RPMI8226 (cell line): ENCODE measurements at regions not wholly inside any gene's neighbourhood (a gene's known extent, or its start where the extent isn't known, plus 50 kb on each side); places are given as distances from the start of the nearest gene placed in this dataset.
"Not testable (repeated sequence)": the region's sequence is repeated elsewhere in the genome, so short reads cannot be mapped to it uniquely, and the experiment has no call there.

Source experiments
- DNase-seq: peaks from one replicate; pipeline ENCODE4 v3.0.0-alpha.2; 2015

- no peak for DNase-seq
These were observed 63.8 kb downstream of the TNFAIP2 start for GRCh38 chr14:103186909-103187586.

GRCh38 chr14:103187911-103188310 is 64.7 kb downstream of the TNFAIP2 start:
- DNase-seq: no peak

GRCh38 chr14:103188810-103189480 is 65.7 kb downstream of the TNFAIP2 start:
- peak; percentile 17 for DNase-seq

GRCh38 chr14:103189481-103190470 is 66.5 kb downstream of the TNFAIP2 start:
- DNase-seq: no peak

GRCh38 chr14:103190741-103191140 is 67.5 kb downstream of the TNFAIP2 start:
- no peak for DNase-seq

- DNase-seq: no peak
These were observed 68.6 kb downstream of the TNFAIP2 start for GRCh38 chr14:103191844-103192243.

GRCh38 chr14:103192246-103192840 is 69.1 kb downstream of the TNFAIP2 start:
- no peak for DNase-seq

GRCh38 chr14:103192861-103193260 is 69.6 kb downstream of the TNFAIP2 start:
- DNase-seq: not testable (repeated sequence)

- not testable (repeated sequence) for DNase-seq
These were observed 70.2 kb downstream of the TNFAIP2 start for GRCh38 chr14:103193491-103193890.

GRCh38 chr14:103194256-103195045 is 71.2 kb downstream of the TNFAIP2 start:
- no peak for DNase-seq

- no peak for DNase-seq
These were observed 72.8 kb downstream of the TNFAIP2 start for GRCh38 chr14:103195828-103196615.

- no peak for DNase-seq
These were observed 73.5 kb downstream of the TNFAIP2 start for GRCh38 chr14:103196716-103197115.

- DNase-seq: no peak
These were observed 75.2 kb downstream of the TNFAIP2 start for GRCh38 chr14:103198131-103199105.

- no peak for DNase-seq
These were observed 75.9 kb downstream of the TNFAIP2 start for GRCh38 chr14:103199124-103199523.

GRCh38 chr14:103201801-103202200 is 78.5 kb downstream of the TNFAIP2 start:
- DNase-seq: no peak

- DNase-seq: no peak
These were observed 81.7 kb downstream of the TNFAIP2 start for GRCh38 chr14:103204852-103205540.

GRCh38 chr14:103205541-103205906 is 82.3 kb downstream of the TNFAIP2 start:
- no peak for DNase-seq

- DNase-seq: no peak
These were observed 82.8 kb downstream of the TNFAIP2 start for GRCh38 chr14:103206023-103206481.

GRCh38 chr14:103206836-103207387 is 83.7 kb downstream of the TNFAIP2 start:
- DNase-seq: no peak
